ENCODE measurements at regions not wholly inside any gene's neighbourhood (a gene's known extent, or its start where the extent isn't known, plus 50 kb on each side); places are given as distances from the start of the nearest gene placed in this dataset.
A peak's percentile ranks its signal among the peaks of the same experiment; 100 is the strongest.

- H3K27ac ChIP-seq (ENCODE audit: low read depth, low read length): no peak overlapping the region
- no peaks in the 10 kb centered on the region for H3K36me3 ChIP-seq (ENCODE audit: control insufficient read depth, insufficient read depth, low read length)
- H3K4me3 ChIP-seq (ENCODE audit: low read depth, low read length): no peak overlapping the region
- no peaks in the 10 kb centered on the region for H3K27me3 ChIP-seq (ENCODE audit: control insufficient read depth, insufficient read depth, low read length)
- no peak overlapping the region for H3K9ac ChIP-seq (ENCODE audit: low read depth, low read length)
- H3K4me1 ChIP-seq (ENCODE audit: control insufficient read depth, insufficient read depth, low read length): peaks cover 30% of the 10 kb centered on the region
- no peaks in the 10 kb centered on the region for H3K9me3 ChIP-seq (ENCODE audit: control insufficient read depth, insufficient read depth, low read length)
Measured at GRCh38 chr20:11448554-11448953, 469.1 kb upstream of the BTBD3 start.

- Histone ChIP-seq H3K36me3 (ENCODE audit: control insufficient read depth, insufficient read depth, low read length) (no peaks in the 10 kb centered on the region), H3K4me1 (ENCODE audit: control insufficient read depth, insufficient read depth, low read length) (peaks cover 40% of the 10 kb centered on the region), H3K27ac (ENCODE audit: low read depth, low read length) (peak overlapping the region; percentile 66), H3K9me3 (ENCODE audit: control insufficient read depth, insufficient read depth, low read length) (no peaks in the 10 kb centered on the region), H3K27me3 (ENCODE audit: control insufficient read depth, insufficient read depth, low read length) (no peaks in the 10 kb centered on the region), H3K4me3 (ENCODE audit: low read depth, low read length) (no peak overlapping the region), H3K9ac (ENCODE audit: low read depth, low read length) (no peak overlapping the region)
Measured at GRCh38 chr20:11451793-11452291, 465.9 kb upstream of the BTBD3 start.

- H3K4me3 ChIP-seq (ENCODE audit: low read depth, low read length): no peak overlapping the region
- H3K27ac ChIP-seq (ENCODE audit: low read depth, low read length): peak overlapping the region; percentile 66
- no peaks in the 10 kb centered on the region for H3K27me3 ChIP-seq (ENCODE audit: control insufficient read depth, insufficient read depth, low read length)
- H3K9me3 ChIP-seq (ENCODE audit: control insufficient read depth, insufficient read depth, low read length): no peaks in the 10 kb centered on the region
- H3K9ac ChIP-seq (ENCODE audit: low read depth, low read length): no peak overlapping the region
- H3K36me3 ChIP-seq (ENCODE audit: control insufficient read depth, insufficient read depth, low read length): no peaks in the 10 kb centered on the region
- peaks cover 37% of the 10 kb centered on the region for H3K4me1 ChIP-seq (ENCODE audit: control insufficient read depth, insufficient read depth, low read length)
Measured at GRCh38 chr20:11452326-11452725, 465.4 kb upstream of the BTBD3 start.

GRCh38 chr20:11453430-11453829 is 464.3 kb upstream of the BTBD3 start:
- Histone ChIP-seq H3K27me3 (ENCODE audit: control insufficient read depth, insufficient read depth, low read length) (no peaks in the 10 kb centered on the region), H3K4me3 (ENCODE audit: low read depth, low read length) (no peak overlapping the region), H3K4me1 (ENCODE audit: control insufficient read depth, insufficient read depth, low read length) (peaks cover 29% of the 10 kb centered on the region), H3K9ac (ENCODE audit: low read depth, low read length) (no peak overlapping the region), H3K9me3 (ENCODE audit: control insufficient read depth, insufficient read depth, low read length) (no peaks in the 10 kb centered on the region), H3K27ac (ENCODE audit: low read depth, low read length) (no peak overlapping the region), H3K36me3 (ENCODE audit: control insufficient read depth, insufficient read depth, low read length) (no peaks in the 10 kb centered on the region)

GRCh38 chr20:11454966-11455799 is 462.5 kb upstream of the BTBD3 start:
- Histone ChIP-seq H3K4me1 (ENCODE audit: control insufficient read depth, insufficient read depth, low read length) (peaks cover 34% of the 10 kb centered on the region), H3K9me3 (ENCODE audit: control insufficient read depth, insufficient read depth, low read length) (no peaks in the 10 kb centered on the region), H3K36me3 (ENCODE audit: control insufficient read depth, insufficient read depth, low read length) (no peaks in the 10 kb centered on the region), H3K9ac (ENCODE audit: low read depth, low read length) (peak overlapping the region; percentile 25; the same call in 1 of the 2 replicates), H3K27ac (ENCODE audit: low read depth, low read length) (peak overlapping the region; percentile 91), H3K4me3 (ENCODE audit: low read depth, low read length) (no peak overlapping the region; the same call in 1 of the 2 replicates), H3K27me3 (ENCODE audit: control insufficient read depth, insufficient read depth, low read length) (no peaks in the 10 kb centered on the region)

GRCh38 chr20:11457488-11457887 is 460.2 kb upstream of the BTBD3 start:
- Histone ChIP-seq H3K27me3 (ENCODE audit: control insufficient read depth, insufficient read depth, low read length) (no peaks in the 10 kb centered on the region), H3K4me3 (ENCODE audit: low read depth, low read length) (no peak overlapping the region), H3K9me3 (ENCODE audit: control insufficient read depth, insufficient read depth, low read length) (no peaks in the 10 kb centered on the region), H3K4me1 (ENCODE audit: control insufficient read depth, insufficient read depth, low read length) (peaks cover 23% of the 10 kb centered on the region), H3K27ac (ENCODE audit: low read depth, low read length) (no peak overlapping the region), H3K36me3 (ENCODE audit: control insufficient read depth, insufficient read depth, low read length) (no peaks in the 10 kb centered on the region), H3K9ac (ENCODE audit: low read depth, low read length) (no peak overlapping the region)

- H3K27me3 ChIP-seq (ENCODE audit: control insufficient read depth, insufficient read depth, low read length): no peaks in the 10 kb centered on the region
- no peak overlapping the region for H3K4me3 ChIP-seq (ENCODE audit: low read depth, low read length)
- H3K9ac ChIP-seq (ENCODE audit: low read depth, low read length): no peak overlapping the region
- no peak overlapping the region for H3K27ac ChIP-seq (ENCODE audit: low read depth, low read length)
- no peaks in the 10 kb centered on the region for H3K36me3 ChIP-seq (ENCODE audit: control insufficient read depth, insufficient read depth, low read length)
- no peaks in the 10 kb centered on the region for H3K9me3 ChIP-seq (ENCODE audit: control insufficient read depth, insufficient read depth, low read length)
- peaks cover 20% of the 10 kb centered on the region for H3K4me1 ChIP-seq (ENCODE audit: control insufficient read depth, insufficient read depth, low read length)
Measured at GRCh38 chr20:11459090-11459890, 458.4 kb upstream of the BTBD3 start.

- H3K9me3 ChIP-seq (ENCODE audit: control insufficient read depth, insufficient read depth, low read length): no peaks in the 10 kb centered on the region
- peaks cover 24% of the 10 kb centered on the region for H3K4me1 ChIP-seq (ENCODE audit: control insufficient read depth, insufficient read depth, low read length)
- H3K9ac ChIP-seq (ENCODE audit: low read depth, low read length): no peak overlapping the region
- no peaks in the 10 kb centered on the region for H3K36me3 ChIP-seq (ENCODE audit: control insufficient read depth, insufficient read depth, low read length)
- no peak overlapping the region for H3K27ac ChIP-seq (ENCODE audit: low read depth, low read length)
- no peaks in the 10 kb centered on the region for H3K27me3 ChIP-seq (ENCODE audit: control insufficient read depth, insufficient read depth, low read length)
- H3K4me3 ChIP-seq (ENCODE audit: low read depth, low read length): no peak overlapping the region; the same call in 1 of the 2 replicates
Measured at GRCh38 chr20:11467436-11467835, 450.3 kb upstream of the BTBD3 start.

GRCh38 chr20:11468880-11469279 is 448.8 kb upstream of the BTBD3 start:
- H3K9ac ChIP-seq (ENCODE audit: low read depth, low read length): no peak overlapping the region
- no peaks in the 10 kb centered on the region for H3K9me3 ChIP-seq (ENCODE audit: control insufficient read depth, insufficient read depth, low read length)
- H3K27me3 ChIP-seq (ENCODE audit: control insufficient read depth, insufficient read depth, low read length): no peaks in the 10 kb centered on the region
- peaks cover 24% of the 10 kb centered on the region for H3K4me1 ChIP-seq (ENCODE audit: control insufficient read depth, insufficient read depth, low read length)
- H3K27ac ChIP-seq (ENCODE audit: low read depth, low read length): no peak overlapping the region
- no peaks in the 10 kb centered on the region for H3K36me3 ChIP-seq (ENCODE audit: control insufficient read depth, insufficient read depth, low read length)
- H3K4me3 ChIP-seq (ENCODE audit: low read depth, low read length): no peak overlapping the region

- Histone ChIP-seq H3K36me3 (ENCODE audit: control insufficient read depth, insufficient read depth, low read length) (no peaks in the 10 kb centered on the region), H3K27me3 (ENCODE audit: control insufficient read depth, insufficient read depth, low read length) (no peaks in the 10 kb centered on the region), H3K9me3 (ENCODE audit: control insufficient read depth, insufficient read depth, low read length) (no peaks in the 10 kb centered on the region), H3K27ac (ENCODE audit: low read depth, low read length) (no peak overlapping the region), H3K4me1 (ENCODE audit: control insufficient read depth, insufficient read depth, low read length) (peaks cover 24% of the 10 kb centered on the region), H3K4me3 (ENCODE audit: low read depth, low read length) (no peak overlapping the region), H3K9ac (ENCODE audit: low read depth, low read length) (no peak overlapping the region)
Measured at GRCh38 chr20:11469795-11470435, 447.8 kb upstream of the BTBD3 start.

All from HUES48 (cell line).